H9 (cell line): ENCODE measurements at regions not wholly inside any gene's neighbourhood (a gene's known extent, or its start where the extent isn't known, plus 50 kb on each side); places are given as distances from the start of the nearest gene placed in this dataset.

Experiments
- DNase-seq: peaks from one replicate; pipeline ENCODE4 v3.0.0-alpha.2; 2017
- H2AFZ ChIP-seq: one replicate; pipeline ENCODE4 v1.6.1; 2013; ENCODE audit warnings: mild to moderate bottlenecking, low read length, control low read depth, moderate library complexity
- H2AK5ac ChIP-seq: 2 replicates; pipeline ENCODE4 v1.6.1; 2013; ENCODE audit warnings: low read length, control low read depth, mixed read lengths; ENCODE audit not compliant: insufficient read length
- H2BK120ac ChIP-seq: one replicate; pipeline ENCODE4 v1.6.1; 2013; ENCODE audit warnings: low read depth, mild to moderate bottlenecking, low read length, control low read depth, inconsistent platforms; ENCODE audit not compliant: poor library complexity, severe bottlenecking
- H2BK12ac ChIP-seq: 2 replicates; pipeline ENCODE4 v1.6.1; 2013; ENCODE audit warnings: low read length, control low read depth, mixed read lengths, low read depth; ENCODE audit not compliant: insufficient read length
- H2BK15ac ChIP-seq: 2 replicates; pipeline ENCODE4 v1.6.1; 2013; ENCODE audit warnings: low read depth, low read length, control low read depth
- H2BK20ac ChIP-seq: one replicate; pipeline ENCODE4 v1.6.1; 2013; ENCODE audit warnings: low read depth, mild to moderate bottlenecking, low read length, control low read depth, inconsistent platforms; ENCODE audit not compliant: poor library complexity, severe bottlenecking
- H2BK5ac ChIP-seq: 2 replicates; pipeline ENCODE4 v1.6.1; 2013; ENCODE audit warnings: low read length, control low read depth, mixed read lengths; ENCODE audit not compliant: insufficient read length
- H3K14ac ChIP-seq: 2 replicates; pipeline ENCODE4 v1.6.1; 2013; ENCODE audit warnings: low read length, control low read depth; ENCODE audit not compliant: insufficient read depth
- H3K18ac ChIP-seq: 2 replicates; pipeline ENCODE4 v1.6.1; 2013; ENCODE audit warnings: low read depth, mild to moderate bottlenecking, mixed read lengths, low read length, control low read depth; ENCODE audit not compliant: insufficient read length
- H3K23ac ChIP-seq: 2 replicates; pipeline ENCODE4 v1.6.1; 2013; ENCODE audit warnings: low read length, control low read depth, mixed read lengths, low read depth; ENCODE audit not compliant: insufficient read length
- H3K23me2 ChIP-seq: 2 replicates; pipeline ENCODE4 v1.6.1; 2013; ENCODE audit warnings: low read depth, mild to moderate bottlenecking, mixed read lengths, low read length, control low read depth; ENCODE audit not compliant: insufficient read length, poor library complexity, severe bottlenecking
- H3K27ac ChIP-seq: 2 replicates; pipeline ENCODE4 v1.5.1; 2013; ENCODE audit warnings: low read length, control low read depth, mixed read lengths, low read depth; ENCODE audit not compliant: insufficient read length
- H3K27me3 ChIP-seq: 2 replicates; pipeline ENCODE4 v1.6.1; 2013; ENCODE audit warnings: low read length, control low read depth, inconsistent platforms; ENCODE audit not compliant: insufficient read depth
- H3K4ac ChIP-seq: 2 replicates; pipeline ENCODE4 v1.6.1; 2013; ENCODE audit warnings: low read depth, mild to moderate bottlenecking, control low read depth, inconsistent platforms, low read length, moderate library complexity
- H3K4me1 ChIP-seq: 2 replicates; pipeline ENCODE4 v1.6.1; 2013; ENCODE audit warnings: low read length, control low read depth, inconsistent platforms; ENCODE audit not compliant: insufficient read depth
- H3K4me2 ChIP-seq: 2 replicates; pipeline ENCODE4 v1.6.1; 2013; ENCODE audit warnings: low read length, control low read depth, mixed read lengths; ENCODE audit not compliant: insufficient read length, insufficient read depth
- H3K56ac ChIP-seq: 2 replicates; pipeline ENCODE4 v1.6.1; 2013; ENCODE audit warnings: low read depth, mild to moderate bottlenecking, mixed read lengths, low read length, control low read depth; ENCODE audit not compliant: insufficient read length
- H3K79me1 ChIP-seq: 2 replicates; pipeline ENCODE4 v1.6.1; 2013; ENCODE audit warnings: low read depth, mild to moderate bottlenecking, moderate library complexity, low read length, control low read depth, inconsistent platforms; ENCODE audit not compliant: insufficient read depth, poor library complexity, severe bottlenecking
- H3K79me2 ChIP-seq: 2 replicates; pipeline ENCODE4 v1.6.1; 2013; ENCODE audit warnings: low read length, control low read depth, inconsistent platforms; ENCODE audit not compliant: insufficient read depth
- H3K9ac ChIP-seq: 2 replicates; pipeline ENCODE4 v1.6.1; 2013; ENCODE audit warnings: low read length, control low read depth, mixed read lengths; ENCODE audit not compliant: insufficient read length; ENCODE audit errors: extremely low read depth
- H3K9me3 ChIP-seq: one replicate; pipeline ENCODE4 v1.6.1; 2013; ENCODE audit warnings: low read depth, low read length, inconsistent platforms; ENCODE audit not compliant: control insufficient read depth
- H3T11ph ChIP-seq: one replicate; pipeline ENCODE4 v1.6.1; 2013; ENCODE audit warnings: mild to moderate bottlenecking, low read length, control low read depth, inconsistent platforms
- H4K20me1 ChIP-seq: one replicate; pipeline ENCODE4 v1.6.1; 2013; ENCODE audit not compliant: control insufficient read depth, insufficient read length, insufficient read depth
- H4K5ac ChIP-seq: 2 replicates; pipeline ENCODE4 v1.6.1; 2013; ENCODE audit warnings: low read depth, mild to moderate bottlenecking, mixed read lengths, low read length, control low read depth; ENCODE audit not compliant: insufficient read length
- H4K8ac ChIP-seq: replicated peaks from 2 replicates; pipeline ENCODE4 v1.6.1; 2013; ENCODE audit warnings: low read length, control low read depth, mixed read lengths, low read depth; ENCODE audit not compliant: insufficient read length
- H4K91ac ChIP-seq: 2 replicates; pipeline ENCODE4 v1.6.1; 2013; ENCODE audit warnings: low read depth, mild to moderate bottlenecking, moderate library complexity, mixed read lengths, low read length, control low read depth; ENCODE audit not compliant: insufficient read length
- H3K27ac Mint-ChIP-seq, 3 experiments: 2 replicates in 2 of 3; 3 replicates in 1 of 3; pipeline ENCODE4 v1.8.0; 2020 to 2021; ENCODE audit warnings: mixed read lengths in 3 of 3, mild to moderate bottlenecking in 1 of 3, moderate library complexity in 1 of 3
- H3K27me3 Mint-ChIP-seq: 2 replicates; pipeline ENCODE4 v1.8.0; 2021; ENCODE audit warnings: low read depth, mild to moderate bottlenecking, moderate library complexity, mixed read lengths
- H3K36me3 Mint-ChIP-seq, 3 experiments: 2 replicates in 2 of 3; 3 replicates in 1 of 3; pipeline ENCODE4 v1.8.0; 2020 to 2021; ENCODE audit warnings: low read depth in 3 of 3, mixed read lengths in 3 of 3; ENCODE audit not compliant: insufficient read depth in 1 of 3
- H3K4me1 Mint-ChIP-seq, 2 experiments: 2 replicates each; pipeline ENCODE4 v1.8.0; 2020; ENCODE audit warnings: mixed read lengths in 2 of 2
- H3K4me3 Mint-ChIP-seq, 2 experiments: 2 replicates in 1 of 2; 3 replicates in 1 of 2; pipeline ENCODE4 v1.8.0; 2020 to 2021; ENCODE audit warnings: mild to moderate bottlenecking in 2 of 2, mixed read lengths in 2 of 2, moderate library complexity in 1 of 2
- H3K9me3 Mint-ChIP-seq, 2 experiments: 2 replicates in 1 of 2; 3 replicates in 1 of 2; pipeline ENCODE4 v1.8.0; 2020; ENCODE audit warnings: mild to moderate bottlenecking in 2 of 2, mixed read lengths in 2 of 2, moderate library complexity in 1 of 2
- CTCF ChIP-seq: fragments of 200-600 bp; sonication (generic); conservative IDR thresholded peaks from 3 replicates; pipeline ENCODE4 v1.8.0; 2021; ENCODE audit warnings: antibody characterized with exemption, mild to moderate bottlenecking
- WGBS: extraction: QIAGEN DNeasy Blood & Tissue Kit; methylation state at CpG from one replicate; pipeline ENCODE4 v1.1.7; 2013; ENCODE audit warnings: missing lambda C conversion rate, low lambda C conversion rate, mixed read lengths; ENCODE audit not compliant: insufficient read length; ENCODE audit errors: extremely low coverage; 5-methylcytosine and 5-hydroxymethylcytosine counted together

GRCh38 chr13:48151363-48152161, 56.7 kb upstream of the MED4 start:
- H3K23ac ChIP-seq: no peak overlapping the region
- H2AFZ ChIP-seq: no peak overlapping the region
- H3K4ac ChIP-seq: no peak overlapping the region
- Mint-ChIP-seq H3K36me3 (peaks cover 0 to 4% (median 0%) of the 10 kb centered on the region in 3 experiments; a peak in 3 of 7 replicates), H3K27me3 (no peaks in the 10 kb centered on the region), H3K4me1 (peaks cover 4 to 11% of the 10 kb centered on the region in 2 experiments; a peak in 2 of 4 replicates), H3K9me3 (peaks cover 0 to 3% of the 10 kb centered on the region in 2 experiments; a peak in 2 of 5 replicates), H3K4me3 (no peak overlapping the region), H3K27ac (peak overlapping the region in 1 of 3 experiments; percentile 70; a peak in 1 of 7 replicates)
- no peaks in the 10 kb centered on the region for H3K79me2 ChIP-seq
- H3K23me2 ChIP-seq: no peaks in the 10 kb centered on the region
- H3K56ac ChIP-seq: no peak overlapping the region
- H4K91ac ChIP-seq: no peak overlapping the region
- H3K27ac ChIP-seq: no peak overlapping the region
- no peak overlapping the region for H3K18ac ChIP-seq
- H3K9me3 ChIP-seq: no peaks in the 10 kb centered on the region
- no peak overlapping the region for H2BK120ac ChIP-seq
- no peak for DNase-seq
- no peak overlapping the region for H2BK5ac ChIP-seq
- H2BK20ac ChIP-seq: no peak overlapping the region
- H3K14ac ChIP-seq: no peak overlapping the region
- H4K20me1 ChIP-seq: no peaks in the 10 kb centered on the region
- no peak overlapping the region for H2BK15ac ChIP-seq
- H4K5ac ChIP-seq: no peak overlapping the region
- WGBS: no CpG with 5 or more reads among the region's 5 CpGs
- no peaks in the 10 kb centered on the region for H3K79me1 ChIP-seq
- H3K4me1 ChIP-seq: no peaks in the 10 kb centered on the region; the same call in 1 of the 2 replicates
- H3K4me2 ChIP-seq: no peak overlapping the region
- H3K9ac ChIP-seq: no peak overlapping the region
- H3K27me3 ChIP-seq: no peaks in the 10 kb centered on the region
- TF ChIP-seq CTCF: no peak
- H2BK12ac ChIP-seq: no peak overlapping the region
- H2AK5ac ChIP-seq: no peak overlapping the region
- H3T11ph ChIP-seq: no peak overlapping the region
- no peak overlapping the region for H4K8ac ChIP-seq
